Activated CD8-positive, alpha-beta memory T cell treated with anti-CD3 and anti-CD28 coated beads, Interleukin-2, amount 50 U/mL, for 4 hours (primary cell): ENCODE measurements at regions not wholly inside any gene's neighbourhood (a gene's known extent, or its start where the extent isn't known, plus 50 kb on each side); places are given as distances from the start of the nearest gene placed in this dataset.
"Not testable (repeated sequence)": the region's sequence is repeated elsewhere in the genome, so short reads cannot be mapped to it uniquely, and the experiment has no call there.

Experiments
- DNase-seq: peaks from one replicate; pipeline ENCODE4 v3.0.0-alpha.2; 2020

- peak; percentile 24 for DNase-seq
These were observed 61.1 kb upstream of the VAMP7 start for GRCh38 chrX:155819966-155820491.

DNA sequence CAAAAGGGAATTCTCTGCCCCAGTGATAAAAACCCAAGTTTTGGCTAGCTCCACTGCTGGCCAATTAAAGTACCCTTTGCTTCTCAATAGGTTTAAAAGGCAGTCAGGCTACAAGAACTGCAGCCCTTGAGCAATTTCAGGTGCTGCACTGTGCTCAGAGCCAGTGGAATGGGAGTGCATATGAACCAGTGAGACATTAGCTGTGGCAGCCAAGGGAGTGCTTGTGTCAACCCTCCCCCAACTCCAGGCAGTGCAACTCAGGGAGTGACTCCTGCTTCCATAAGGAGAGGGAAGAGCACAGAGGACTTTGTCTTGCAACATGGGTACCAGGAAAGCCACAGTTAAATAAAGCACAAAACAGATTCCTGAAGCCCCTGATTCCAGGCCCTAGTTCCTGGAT is 61.6 kb upstream of the VAMP7 start:
- no peak for DNase-seq

GRCh38 chrX:155814391-155814790 is 66.8 kb upstream of the VAMP7 start:
- not testable (repeated sequence) for DNase-seq

DNA sequence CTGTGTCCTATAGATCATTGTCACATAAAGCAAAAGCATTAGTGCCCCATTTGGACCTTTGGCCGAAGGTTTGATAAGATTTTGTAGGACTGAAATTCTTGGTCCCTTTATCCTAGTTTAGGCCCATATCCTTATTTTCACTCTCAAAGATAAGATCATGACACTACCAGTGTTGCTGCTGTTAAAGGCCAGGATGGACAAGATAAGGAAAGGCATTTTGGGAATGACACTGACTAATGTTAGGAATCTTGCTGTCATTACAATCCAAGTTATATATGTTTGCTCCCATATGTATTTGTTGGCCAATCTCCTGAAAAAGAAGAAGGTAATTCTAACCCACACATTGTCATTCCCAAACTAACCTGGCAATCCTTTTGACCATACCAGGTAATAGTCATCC is 101.3 kb upstream of the VAMP7 start:
- no peak for DNase-seq

- DNase-seq: no peak
These were observed 102.1 kb upstream of the VAMP7 start for GRCh38 chrX:155778844-155779553.

- no peak for DNase-seq
These were observed 106.8 kb upstream of the VAMP7 start for GRCh38 chrX:155774387-155774786.

DNA sequence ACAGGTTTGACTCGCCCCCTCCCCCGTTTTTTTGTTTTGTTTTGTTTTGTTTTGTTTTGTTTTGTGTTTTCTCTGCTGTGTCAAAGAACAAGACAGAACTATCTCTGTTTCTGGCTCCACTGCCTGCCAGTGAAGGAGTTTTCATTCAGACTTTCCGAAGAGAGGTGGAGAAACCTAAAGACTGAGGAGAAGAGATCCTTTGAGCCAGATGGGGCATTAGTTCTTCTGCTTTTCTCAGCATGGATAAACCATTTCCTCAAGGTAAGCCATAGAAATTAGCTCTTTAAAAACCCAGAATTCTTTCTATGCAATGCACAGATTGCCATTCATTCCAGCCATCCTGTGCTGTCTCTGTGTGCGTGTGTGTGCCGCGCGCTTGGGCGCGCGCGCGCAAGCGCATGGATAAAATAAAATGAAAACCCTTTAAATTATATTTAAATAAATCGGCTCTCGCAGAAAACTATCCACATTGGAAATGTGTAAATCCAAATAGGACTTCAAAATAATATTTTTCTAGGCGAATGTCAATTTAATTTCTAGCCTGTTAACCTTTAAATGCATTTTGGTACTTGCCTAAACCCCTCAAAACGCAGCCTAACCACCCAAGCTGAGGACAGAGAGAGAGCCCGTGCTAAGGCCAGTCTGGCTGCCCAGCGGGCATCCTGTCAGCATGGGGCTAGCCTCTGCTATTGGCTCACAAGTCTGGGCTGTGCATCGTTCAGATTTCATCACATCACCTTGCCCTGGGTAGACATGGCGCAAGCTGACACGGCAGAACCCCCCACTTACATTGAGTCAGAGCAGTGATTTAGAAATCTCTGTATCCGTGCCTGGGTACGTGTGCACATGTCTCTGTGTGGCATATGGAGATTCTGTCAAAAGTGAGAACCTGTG is 113.0 kb upstream of the VAMP7 start:
- DNase-seq: no peak

DNA sequence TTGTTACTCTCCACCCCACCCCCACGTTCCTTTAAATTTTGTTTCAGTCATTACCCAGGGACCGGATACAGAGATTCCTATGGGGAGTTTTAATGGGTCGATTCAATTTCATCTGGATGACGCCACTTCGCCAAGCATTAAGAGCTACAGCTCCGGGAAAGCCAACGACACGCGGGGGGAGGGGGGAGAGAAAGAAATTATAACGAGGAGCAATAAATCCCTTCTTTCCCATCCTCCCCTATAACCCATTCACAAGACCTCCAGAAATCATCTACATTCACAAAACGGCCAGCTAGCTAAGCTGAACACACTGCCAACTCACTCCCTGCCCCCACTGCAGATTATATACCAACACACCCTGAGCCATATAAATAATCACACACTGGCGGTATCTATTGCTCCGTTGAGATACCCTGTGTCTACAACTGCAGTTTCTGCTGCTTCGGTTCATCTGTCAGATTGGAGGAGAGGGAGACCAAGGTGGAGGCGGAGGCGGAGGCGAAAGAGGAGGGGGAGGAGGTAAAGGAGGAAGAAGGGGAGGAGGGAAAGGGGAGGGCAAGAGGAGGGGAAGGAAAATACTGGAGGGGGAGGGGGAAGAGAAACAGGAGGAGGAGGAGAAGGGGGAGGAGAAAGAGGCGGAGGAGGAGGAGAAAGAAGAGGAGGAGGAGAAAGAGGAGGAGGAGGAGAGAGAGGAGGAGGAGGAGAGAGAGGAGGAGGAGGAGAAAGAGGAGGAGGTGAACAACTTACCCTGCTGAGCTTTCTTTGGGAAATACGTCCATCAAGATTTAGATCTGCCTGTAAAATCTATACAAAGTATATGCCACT is 113.9 kb upstream of the VAMP7 start:
- peak; percentile 21 for DNase-seq

DNA sequence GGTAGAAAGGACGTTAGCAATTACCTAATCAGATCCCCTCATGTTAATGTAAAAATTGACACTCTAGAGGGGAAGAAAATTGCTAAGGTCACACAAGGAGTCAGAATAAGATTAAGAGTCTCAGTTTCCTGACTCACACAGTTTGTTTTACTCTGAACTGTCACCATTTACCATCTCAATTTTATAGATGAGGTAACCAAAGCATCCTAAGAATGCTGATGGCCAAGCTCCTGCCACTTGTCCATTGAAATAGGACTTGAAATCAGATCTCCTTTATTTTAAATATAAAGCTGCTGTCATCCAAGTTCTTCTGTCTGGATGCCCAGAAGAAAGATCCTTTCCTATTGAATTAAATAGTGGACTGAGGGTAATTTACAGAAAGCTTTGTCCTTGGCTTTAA is 114.8 kb upstream of the VAMP7 start:
- DNase-seq: no peak

DNA sequence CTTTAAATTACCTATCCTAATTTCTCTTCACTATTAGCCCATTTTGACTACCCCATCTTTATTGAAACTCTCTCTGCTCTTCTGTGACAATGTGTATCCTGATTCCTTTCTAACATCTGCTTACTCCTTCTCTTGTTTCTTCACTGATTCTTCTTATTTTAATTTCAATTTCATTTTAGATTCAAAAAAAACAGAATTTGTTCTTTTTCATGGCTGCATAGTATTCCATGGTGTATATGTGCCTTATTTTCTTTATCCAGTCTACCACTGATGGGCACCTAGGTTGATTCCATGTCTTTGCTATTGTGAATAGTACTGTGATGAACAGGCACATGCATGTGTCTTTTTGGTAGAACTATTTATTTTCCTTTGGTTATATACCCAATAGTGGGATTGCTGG is 120.0 kb upstream of the VAMP7 start:
- no peak for DNase-seq

- no peak for DNase-seq
These were observed 123.9 kb upstream of the VAMP7 start for GRCh38 chrX:155757046-155757759.

DNA sequence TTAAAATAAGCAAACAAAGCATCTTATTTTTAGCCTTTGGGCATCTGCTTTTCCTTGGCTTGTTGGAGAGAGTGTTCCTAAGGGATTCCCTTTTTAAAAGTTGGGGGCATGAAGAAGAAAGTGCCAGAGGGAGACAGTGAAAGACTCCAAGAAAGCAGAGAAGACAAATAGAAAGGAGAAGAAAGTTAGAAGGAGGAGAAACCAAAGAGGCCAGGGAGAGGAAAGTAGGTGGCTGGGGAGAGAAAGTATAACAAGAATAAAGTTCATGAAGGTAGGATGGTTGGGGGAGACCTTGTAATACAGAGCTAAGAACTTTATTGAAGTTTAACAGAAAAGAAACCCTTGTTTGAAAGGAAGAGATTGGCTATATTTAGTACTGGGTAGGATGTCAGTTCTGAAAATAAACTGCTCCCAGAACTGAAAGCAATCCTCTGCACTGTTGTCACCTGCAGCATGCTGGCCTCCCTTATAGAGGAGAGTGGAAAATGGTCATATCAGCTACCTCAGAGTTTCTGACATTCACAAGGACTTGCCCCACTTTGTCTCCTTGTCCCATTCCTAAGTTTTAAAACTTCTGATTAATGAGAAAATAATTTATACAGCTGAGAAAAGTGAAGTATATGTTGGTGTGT is 125.3 kb upstream of the VAMP7 start:
- DNase-seq: no peak

GRCh38 chrX:155751131-155751530 is 130.0 kb upstream of the VAMP7 start:
- no peak for DNase-seq

DNA sequence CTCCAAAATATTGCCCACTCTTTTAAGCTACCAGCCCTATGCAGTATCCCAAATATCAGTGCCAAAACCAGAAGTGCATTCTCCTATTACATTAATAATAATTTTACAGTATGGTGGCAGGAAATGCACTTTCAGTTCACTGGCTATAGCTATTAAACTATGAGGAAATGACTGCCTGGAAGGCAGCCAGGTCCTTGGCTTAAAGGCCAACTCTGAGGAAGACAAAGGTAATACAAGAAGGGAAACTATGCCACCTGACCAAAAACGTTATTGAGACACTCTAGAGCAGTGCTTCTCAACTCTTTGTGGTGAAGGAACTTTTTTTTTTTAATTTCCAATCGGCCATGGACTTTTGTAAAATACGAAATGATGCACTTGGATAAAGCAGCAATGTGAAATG is 133.6 kb upstream of the VAMP7 start:
- no peak for DNase-seq

- no peak for DNase-seq
These were observed 133.0 kb upstream of the TMLHE start for GRCh38 chrX:155745792-155746191.

- no peak for DNase-seq
These were observed 131.8 kb upstream of the TMLHE start for GRCh38 chrX:155744534-155744933.

GRCh38 chrX:155728335-155728734 is 115.6 kb upstream of the TMLHE start:
- not testable (repeated sequence) for DNase-seq

- no peak for DNase-seq
These were observed 106.3 kb upstream of the TMLHE start for GRCh38 chrX:155718972-155719586.

- no peak for DNase-seq
These were observed 102.4 kb upstream of the TMLHE start for GRCh38 chrX:155715141-155715540.

GRCh38 chrX:155695419-155695818 is 82.7 kb upstream of the TMLHE start:
- DNase-seq: no peak

GRCh38 chrX:155694649-155695048 is 81.9 kb upstream of the TMLHE start:
- no peak for DNase-seq
